ENCODE measurements at regions not wholly inside any gene's neighbourhood (a gene's known extent, or its start where the extent isn't known, plus 50 kb on each side); places are given as distances from the start of the nearest gene placed in this dataset.

- Histone ChIP-seq H3K4me3 (ENCODE audit: low read depth, low read length) (no peak overlapping the region), H3K36me3 (ENCODE audit: control insufficient read depth, insufficient read depth, low read length) (no peaks in the 10 kb centered on the region), H3K27me3 (ENCODE audit: control insufficient read depth, insufficient read depth, low read length) (peaks cover 7% of the 10 kb centered on the region)
- DNase-seq (ENCODE audit: low read depth) (peak; percentile 93), FAIRE-seq (no peak)
- TF ChIP-seq, protein P1, sequence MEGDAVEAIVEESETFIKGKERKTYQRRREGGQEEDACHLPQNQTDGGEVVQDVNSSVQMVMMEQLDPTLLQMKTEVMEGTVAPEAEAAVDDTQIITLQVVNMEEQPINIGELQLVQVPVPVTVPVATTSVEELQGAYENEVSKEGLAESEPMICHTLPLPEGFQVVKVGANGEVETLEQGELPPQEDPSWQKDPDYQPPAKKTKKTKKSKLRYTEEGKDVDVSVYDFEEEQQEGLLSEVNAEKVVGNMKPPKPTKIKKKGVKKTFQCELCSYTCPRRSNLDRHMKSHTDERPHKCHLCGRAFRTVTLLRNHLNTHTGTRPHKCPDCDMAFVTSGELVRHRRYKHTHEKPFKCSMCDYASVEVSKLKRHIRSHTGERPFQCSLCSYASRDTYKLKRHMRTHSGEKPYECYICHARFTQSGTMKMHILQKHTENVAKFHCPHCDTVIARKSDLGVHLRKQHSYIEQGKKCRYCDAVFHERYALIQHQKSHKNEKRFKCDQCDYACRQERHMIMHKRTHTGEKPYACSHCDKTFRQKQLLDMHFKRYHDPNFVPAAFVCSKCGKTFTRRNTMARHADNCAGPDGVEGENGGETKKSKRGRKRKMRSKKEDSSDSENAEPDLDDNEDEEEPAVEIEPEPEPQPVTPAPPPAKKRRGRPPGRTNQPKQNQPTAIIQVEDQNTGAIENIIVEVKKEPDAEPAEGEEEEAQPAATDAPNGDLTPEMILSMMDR (IDR thresholded peaks at IDR 0.05; ENCODE audit: insufficient read depth, low read length, severe bottlenecking): no peak
Observed at GRCh38 chr5:142215915-142216681, 107.5 kb downstream of the NDFIP1 start.

- DNase-seq (ENCODE audit: low read depth) (no peak), FAIRE-seq (no peak)
- peaks cover 1% of the 10 kb centered on the region for H3K27me3 ChIP-seq (ENCODE audit: control insufficient read depth, insufficient read depth, low read length)
- H3K36me3 ChIP-seq (ENCODE audit: control insufficient read depth, insufficient read depth, low read length): no peaks in the 10 kb centered on the region
- TF ChIP-seq, protein P1 (IDR thresholded peaks at IDR 0.05; ENCODE audit: insufficient read depth, low read length, severe bottlenecking): no peak
- no peak overlapping the region for H3K4me3 ChIP-seq (ENCODE audit: low read depth, low read length)
Observed at GRCh38 chr5:142213077-142213476, 104.5 kb downstream of the NDFIP1 start.

GRCh38 chr5:142211918-142212317 lies 103.3 kb downstream of the NDFIP1 start:
- no peak for FAIRE-seq
- no peak overlapping the region for H3K4me3 ChIP-seq (ENCODE audit: low read depth, low read length)
- TF ChIP-seq, protein P1 (IDR thresholded peaks at IDR 0.05; ENCODE audit: insufficient read depth, low read length, severe bottlenecking): no peak
- no peaks in the 10 kb centered on the region for H3K36me3 ChIP-seq (ENCODE audit: control insufficient read depth, insufficient read depth, low read length)
- DNase-seq (ENCODE audit: low read depth): no peak
- peaks cover 1% of the 10 kb centered on the region for H3K27me3 ChIP-seq (ENCODE audit: control insufficient read depth, insufficient read depth, low read length)

DNA sequence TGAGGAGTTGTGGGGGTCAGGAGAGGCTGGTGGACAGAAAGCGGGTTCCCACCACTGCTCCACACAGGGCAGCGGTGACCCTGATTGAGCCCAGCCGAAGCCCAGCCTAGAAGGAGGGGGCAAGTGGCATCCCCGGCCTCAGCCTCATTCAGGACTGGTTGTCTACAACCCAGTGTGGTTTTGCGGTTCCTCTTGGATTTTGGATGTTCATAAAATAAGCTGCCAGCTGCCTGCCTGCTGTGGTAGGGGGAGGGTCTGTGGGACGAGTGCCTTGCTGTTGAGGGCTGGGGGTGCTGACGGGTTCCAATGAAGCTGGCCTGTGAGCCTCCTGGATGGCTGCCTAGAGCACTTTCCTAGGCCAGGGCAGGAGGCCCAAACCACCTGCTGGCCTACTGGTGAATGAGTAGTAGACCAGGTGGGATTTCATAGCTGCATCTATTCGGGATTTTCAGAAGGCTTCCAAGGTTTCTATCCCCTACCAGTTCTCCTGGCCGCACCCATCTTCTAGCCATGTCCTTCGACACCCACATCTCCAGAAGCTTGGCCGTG lies 102.4 kb downstream of the NDFIP1 start:
- no peak for FAIRE-seq
- no peak overlapping the region for H3K4me3 ChIP-seq (ENCODE audit: low read depth, low read length)
- H3K36me3 ChIP-seq (ENCODE audit: control insufficient read depth, insufficient read depth, low read length): no peaks in the 10 kb centered on the region
- TF ChIP-seq, protein P1 (IDR thresholded peaks at IDR 0.05; ENCODE audit: insufficient read depth, low read length, severe bottlenecking): no peak
- H3K27me3 ChIP-seq (ENCODE audit: control insufficient read depth, insufficient read depth, low read length): peaks cover 1% of the 10 kb centered on the region
- DNase-seq (ENCODE audit: low read depth): no peak

GRCh38 chr5:142210011-142210410 lies 101.4 kb downstream of the NDFIP1 start:
- peaks cover 1% of the 10 kb centered on the region for H3K27me3 ChIP-seq (ENCODE audit: control insufficient read depth, insufficient read depth, low read length)
- FAIRE-seq: no peak
- no peak overlapping the region for H3K4me3 ChIP-seq (ENCODE audit: low read depth, low read length)
- TF ChIP-seq, protein P1 (IDR thresholded peaks at IDR 0.05; ENCODE audit: insufficient read depth, low read length, severe bottlenecking): no peak
- DNase-seq (ENCODE audit: low read depth): no peak
- H3K36me3 ChIP-seq (ENCODE audit: control insufficient read depth, insufficient read depth, low read length): no peaks in the 10 kb centered on the region

Measured in bronchial epithelial cell (primary cell).